Hematopoietic multipotent progenitor cell treated with erythropoietin and hydrocortisone succinate and interleukin-3 and kit ligand, for 17 days (in vitro differentiated cells): ENCODE measurements at regions not wholly inside any gene's neighbourhood (a gene's known extent, or its start where the extent isn't known, plus 50 kb on each side); places are given as distances from the start of the nearest gene placed in this dataset.

Experiments used
- DNase-seq: peaks from one replicate; pipeline ENCODE4 v3.0.0-alpha.2; 2015; ENCODE audit warnings: low spot score

DNA sequence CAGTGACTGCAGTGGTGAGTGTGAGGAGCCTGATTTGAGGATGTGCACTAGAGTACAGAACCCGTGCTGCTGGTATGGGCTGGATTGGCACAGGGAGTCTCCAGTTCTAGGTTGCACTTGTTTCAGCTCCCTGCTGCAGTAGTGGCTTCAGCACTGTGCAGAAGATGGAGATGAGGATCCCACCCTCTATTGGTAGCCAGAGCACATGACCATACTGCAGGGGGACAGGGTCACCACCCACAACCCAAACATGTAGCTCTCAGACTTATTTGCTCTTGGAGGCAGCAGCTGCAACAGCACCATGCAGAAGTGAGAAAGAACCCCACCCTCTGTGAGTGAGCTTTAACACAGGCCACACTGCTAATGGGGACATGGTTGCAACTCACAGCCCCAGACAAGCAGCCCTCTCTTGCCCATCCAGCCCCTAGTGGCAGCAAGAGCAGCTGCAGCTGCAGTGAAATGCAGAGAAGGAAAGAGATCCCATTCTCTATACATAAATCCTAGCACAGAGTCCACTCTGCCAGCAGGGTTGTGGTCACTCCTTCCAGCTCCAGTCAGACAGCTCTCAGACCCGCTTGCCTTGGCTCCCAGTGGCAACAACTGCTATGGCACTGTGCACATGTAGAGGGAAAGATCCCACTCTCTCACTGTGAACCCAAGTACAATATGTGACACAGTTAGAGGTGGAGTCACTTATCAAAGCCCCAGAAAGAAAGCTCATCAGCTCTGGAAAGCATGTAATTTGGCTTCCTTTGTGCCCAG is 51.4 kb upstream of the SCIN start:
- no peak for DNase-seq

DNA sequence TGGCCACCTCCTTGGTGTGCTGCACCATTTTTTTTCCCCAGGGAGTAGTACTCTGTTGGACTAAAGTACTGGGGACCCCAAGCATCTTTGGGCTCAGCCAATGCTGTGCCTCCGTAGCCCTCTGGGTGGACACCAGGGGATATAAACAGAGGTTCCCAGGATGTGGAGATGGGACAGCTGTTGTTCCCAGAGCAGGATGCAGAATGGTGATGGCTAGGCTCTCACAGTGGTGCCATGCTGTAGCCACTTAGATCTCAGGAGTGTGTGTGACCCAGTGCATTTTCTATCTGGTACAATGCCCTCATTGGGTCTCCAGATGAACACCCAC is 50.9 kb upstream of the SCIN start:
- no peak for DNase-seq
